OCI-LY3 (cell line): ENCODE measurements at regions not wholly inside any gene's neighbourhood (a gene's known extent, or its start where the extent isn't known, plus 50 kb on each side); places are given as distances from the start of the nearest gene placed in this dataset.

Experiments used
- EZH2phosphoT487 ChIP-seq: fragments of 200-600 bp; shearing (Covaris generic); IDR thresholded peaks from 2 replicates; pipeline ENCODE4 v1.6.1; 2018; ENCODE audit warnings: antibody characterized with exemption, mixed run types, low read depth
- TF ChIP-seq, protein P1 (sequence below): fragments of 200-600, 300-600 bp; sonication (generic); IDR thresholded peaks from 2 replicates; pipeline ENCODE4 v1.5.1; 2014; ENCODE audit warnings: antibody characterized with exemption, low read length, low read depth

DNA sequence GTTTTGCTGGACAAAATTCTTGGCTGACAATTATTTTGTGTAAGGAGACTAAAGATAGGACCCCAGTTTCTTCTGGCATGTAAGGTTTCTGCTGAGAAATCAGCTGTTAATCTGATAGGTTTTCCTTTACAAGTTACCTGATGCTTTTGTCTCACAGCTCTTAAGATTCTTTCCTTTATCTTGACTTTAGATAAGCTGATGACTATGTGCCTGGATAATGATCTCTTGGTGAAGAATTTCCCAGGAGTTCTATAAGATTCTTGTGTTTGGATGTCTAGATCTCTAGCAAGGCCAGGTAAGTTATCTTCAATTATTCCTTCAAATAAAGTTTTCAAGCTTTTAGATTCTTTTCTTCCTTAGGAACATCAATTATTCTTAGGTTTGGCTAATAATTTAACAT lies 534.8 kb upstream of the LRRTM4 start:
- TF ChIP-seq, protein P1, sequence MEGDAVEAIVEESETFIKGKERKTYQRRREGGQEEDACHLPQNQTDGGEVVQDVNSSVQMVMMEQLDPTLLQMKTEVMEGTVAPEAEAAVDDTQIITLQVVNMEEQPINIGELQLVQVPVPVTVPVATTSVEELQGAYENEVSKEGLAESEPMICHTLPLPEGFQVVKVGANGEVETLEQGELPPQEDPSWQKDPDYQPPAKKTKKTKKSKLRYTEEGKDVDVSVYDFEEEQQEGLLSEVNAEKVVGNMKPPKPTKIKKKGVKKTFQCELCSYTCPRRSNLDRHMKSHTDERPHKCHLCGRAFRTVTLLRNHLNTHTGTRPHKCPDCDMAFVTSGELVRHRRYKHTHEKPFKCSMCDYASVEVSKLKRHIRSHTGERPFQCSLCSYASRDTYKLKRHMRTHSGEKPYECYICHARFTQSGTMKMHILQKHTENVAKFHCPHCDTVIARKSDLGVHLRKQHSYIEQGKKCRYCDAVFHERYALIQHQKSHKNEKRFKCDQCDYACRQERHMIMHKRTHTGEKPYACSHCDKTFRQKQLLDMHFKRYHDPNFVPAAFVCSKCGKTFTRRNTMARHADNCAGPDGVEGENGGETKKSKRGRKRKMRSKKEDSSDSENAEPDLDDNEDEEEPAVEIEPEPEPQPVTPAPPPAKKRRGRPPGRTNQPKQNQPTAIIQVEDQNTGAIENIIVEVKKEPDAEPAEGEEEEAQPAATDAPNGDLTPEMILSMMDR, result no peak
- no peak for TF ChIP-seq EZH2phosphoT487
